ENCODE measurements at regions not wholly inside any gene's neighbourhood (a gene's known extent, or its start where the extent isn't known, plus 50 kb on each side); places are given as distances from the start of the nearest gene placed in this dataset.
"Not testable (repeated sequence)": the region's sequence is repeated elsewhere in the genome, so short reads cannot be mapped to it uniquely, and the experiment has no call there.

DNA sequence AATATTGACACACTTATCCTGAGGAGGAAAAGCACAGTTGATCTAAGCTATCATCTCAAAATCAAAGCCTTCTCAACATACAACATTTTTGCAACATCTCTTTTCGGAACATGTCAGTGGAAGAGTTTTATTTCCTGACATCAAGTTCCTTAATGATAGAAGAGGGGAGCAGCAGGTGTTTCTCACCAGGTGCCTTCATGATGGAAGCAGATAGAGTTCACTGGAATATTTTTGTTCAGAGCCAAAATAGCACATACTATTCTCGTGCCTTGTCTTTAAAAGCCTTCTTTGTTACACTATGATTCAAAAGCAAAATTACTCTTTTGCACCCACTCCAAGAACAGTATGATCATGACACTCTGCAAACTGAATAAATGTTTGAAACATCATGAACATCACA lies 176.9 kb upstream of the CCNG1 start:
- Histone ChIP-seq H2AFZ (ENCODE audit: low read length) (no peak overlapping the region), H3K4me2 (ENCODE audit: low read length) (no peak overlapping the region), H3K79me2 (ENCODE audit: insufficient read depth, low read length) (no peaks in the 10 kb centered on the region), H3K27ac (ENCODE audit: low read depth, low read length, poor library complexity, severe bottlenecking) (no peak overlapping the region), H3K4me3 (ENCODE audit: low read depth, low read length, poor library complexity, severe bottlenecking) (no peak overlapping the region), H3K9ac (ENCODE audit: low read length) (no peak overlapping the region), H3F3A (ENCODE audit: insufficient read depth, low read length) (no peaks in the 10 kb centered on the region), H3K27me3 (ENCODE audit: insufficient read depth, low read length) (no peaks in the 10 kb centered on the region), H3K4me1 (ENCODE audit: insufficient read depth, low read length, severe bottlenecking) (no peaks in the 10 kb centered on the region), H4K20me1 (ENCODE audit: insufficient read depth, low read length) (no peaks in the 10 kb centered on the region), H3K9me2 (ENCODE audit: low read depth, low read length) (no peaks in the 10 kb centered on the region), H3K36me3 (ENCODE audit: insufficient read depth, low read length) (no peaks in the 10 kb centered on the region), H3K9me3 (ENCODE audit: low read length) (no peaks in the 10 kb centered on the region)
- TF ChIP-seq, protein P1, sequence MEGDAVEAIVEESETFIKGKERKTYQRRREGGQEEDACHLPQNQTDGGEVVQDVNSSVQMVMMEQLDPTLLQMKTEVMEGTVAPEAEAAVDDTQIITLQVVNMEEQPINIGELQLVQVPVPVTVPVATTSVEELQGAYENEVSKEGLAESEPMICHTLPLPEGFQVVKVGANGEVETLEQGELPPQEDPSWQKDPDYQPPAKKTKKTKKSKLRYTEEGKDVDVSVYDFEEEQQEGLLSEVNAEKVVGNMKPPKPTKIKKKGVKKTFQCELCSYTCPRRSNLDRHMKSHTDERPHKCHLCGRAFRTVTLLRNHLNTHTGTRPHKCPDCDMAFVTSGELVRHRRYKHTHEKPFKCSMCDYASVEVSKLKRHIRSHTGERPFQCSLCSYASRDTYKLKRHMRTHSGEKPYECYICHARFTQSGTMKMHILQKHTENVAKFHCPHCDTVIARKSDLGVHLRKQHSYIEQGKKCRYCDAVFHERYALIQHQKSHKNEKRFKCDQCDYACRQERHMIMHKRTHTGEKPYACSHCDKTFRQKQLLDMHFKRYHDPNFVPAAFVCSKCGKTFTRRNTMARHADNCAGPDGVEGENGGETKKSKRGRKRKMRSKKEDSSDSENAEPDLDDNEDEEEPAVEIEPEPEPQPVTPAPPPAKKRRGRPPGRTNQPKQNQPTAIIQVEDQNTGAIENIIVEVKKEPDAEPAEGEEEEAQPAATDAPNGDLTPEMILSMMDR (IDR thresholded peaks at IDR 0.05; ENCODE audit: low read length), result no peak
- no peak for TF ChIP-seq EZH2 (IDR thresholded peaks at IDR 0.05; ENCODE audit: borderline replicate concordance, low read length)

DNA sequence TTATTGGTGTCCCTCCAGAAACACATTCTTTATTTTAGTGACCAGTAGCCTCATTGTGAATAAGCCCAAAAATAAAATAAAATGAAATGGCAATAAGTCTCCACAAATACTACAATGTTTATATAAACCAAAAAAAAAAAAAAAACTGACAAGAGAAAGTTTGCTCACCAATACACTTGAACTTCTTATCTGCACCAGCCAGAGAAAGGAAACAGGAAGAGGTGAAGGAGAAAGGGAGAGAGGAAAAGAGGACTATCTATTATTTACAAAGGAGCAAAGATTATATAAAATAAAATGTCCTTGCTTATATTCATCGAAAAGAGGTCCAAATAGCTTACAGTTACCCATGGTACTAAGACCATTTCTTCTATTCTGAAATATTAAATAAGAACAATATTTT lies 176.4 kb upstream of the CCNG1 start:
- no peak overlapping the region for H3K4me3 ChIP-seq (ENCODE audit: low read depth, low read length, poor library complexity, severe bottlenecking)
- no peak overlapping the region for H3K27ac ChIP-seq (ENCODE audit: low read depth, low read length, poor library complexity, severe bottlenecking)
- H3K4me2 ChIP-seq (ENCODE audit: low read length), result no peak overlapping the region
- H3K9me2 ChIP-seq (ENCODE audit: low read depth, low read length), result no peaks in the 10 kb centered on the region
- no peak overlapping the region for H3K9ac ChIP-seq (ENCODE audit: low read length)
- no peaks in the 10 kb centered on the region for H3K9me3 ChIP-seq (ENCODE audit: low read length)
- H4K20me1 ChIP-seq (ENCODE audit: insufficient read depth, low read length), result no peaks in the 10 kb centered on the region
- no peaks in the 10 kb centered on the region for H3K4me1 ChIP-seq (ENCODE audit: insufficient read depth, low read length, severe bottlenecking)
- TF ChIP-seq EZH2 (IDR thresholded peaks at IDR 0.05; ENCODE audit: borderline replicate concordance, low read length), result no peak
- no peaks in the 10 kb centered on the region for H3K79me2 ChIP-seq (ENCODE audit: insufficient read depth, low read length)
- H3K36me3 ChIP-seq (ENCODE audit: insufficient read depth, low read length), result no peaks in the 10 kb centered on the region
- H3F3A ChIP-seq (ENCODE audit: insufficient read depth, low read length), result no peaks in the 10 kb centered on the region
- no peaks in the 10 kb centered on the region for H3K27me3 ChIP-seq (ENCODE audit: insufficient read depth, low read length)
- H2AFZ ChIP-seq (ENCODE audit: low read length), result no peak overlapping the region

DNA sequence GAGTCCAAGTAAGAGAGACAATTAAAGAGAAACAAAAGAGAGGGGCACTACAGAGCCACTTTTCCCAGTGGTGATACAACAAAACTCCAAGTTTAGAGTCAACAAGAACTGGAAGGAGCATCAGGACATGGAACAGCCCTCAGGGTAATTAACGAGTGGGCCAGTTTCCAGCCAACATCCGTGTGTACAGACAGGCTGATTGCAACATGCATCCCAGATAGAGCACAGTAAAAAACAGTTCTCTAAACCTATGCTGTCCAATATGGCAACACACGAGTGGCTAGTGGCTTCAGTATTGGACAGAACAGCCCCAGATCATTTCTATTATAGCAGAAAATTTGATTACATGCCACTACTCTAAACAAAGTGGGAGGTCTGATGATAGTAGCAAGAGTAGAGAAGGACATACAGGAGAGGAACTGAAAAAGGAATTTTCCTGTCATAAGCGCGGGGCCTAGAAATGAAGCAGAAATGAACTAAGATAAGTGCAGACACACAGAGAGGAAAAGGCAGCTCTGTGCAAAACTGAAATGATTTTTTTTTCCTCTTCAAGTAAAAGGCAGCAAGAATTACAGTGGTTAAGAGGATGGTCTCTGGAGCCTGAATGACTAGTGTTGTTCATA lies 175.6 kb upstream of the CCNG1 start:
- Histone ChIP-seq H3K79me2 (ENCODE audit: insufficient read depth, low read length) (no peaks in the 10 kb centered on the region), H3K36me3 (ENCODE audit: insufficient read depth, low read length) (no peaks in the 10 kb centered on the region), H3K9me3 (ENCODE audit: low read length) (no peaks in the 10 kb centered on the region), H3K27me3 (ENCODE audit: insufficient read depth, low read length) (no peaks in the 10 kb centered on the region), H4K20me1 (ENCODE audit: insufficient read depth, low read length) (no peaks in the 10 kb centered on the region), H3K4me1 (ENCODE audit: insufficient read depth, low read length, severe bottlenecking) (no peaks in the 10 kb centered on the region), H3K9me2 (ENCODE audit: low read depth, low read length) (no peaks in the 10 kb centered on the region), H3K4me3 (ENCODE audit: low read depth, low read length, poor library complexity, severe bottlenecking) (no peak overlapping the region), H2AFZ (ENCODE audit: low read length) (no peak overlapping the region), H3F3A (ENCODE audit: insufficient read depth, low read length) (no peaks in the 10 kb centered on the region), H3K27ac (ENCODE audit: low read depth, low read length, poor library complexity, severe bottlenecking) (no peak overlapping the region), H3K9ac (ENCODE audit: low read length) (no peak overlapping the region), H3K4me2 (ENCODE audit: low read length) (no peak overlapping the region)
- TF ChIP-seq EZH2 (IDR thresholded peaks at IDR 0.05; ENCODE audit: borderline replicate concordance, low read length), result no peak
- TF ChIP-seq, protein P1 (IDR thresholded peaks at IDR 0.05; ENCODE audit: low read length), result no peak

DNA sequence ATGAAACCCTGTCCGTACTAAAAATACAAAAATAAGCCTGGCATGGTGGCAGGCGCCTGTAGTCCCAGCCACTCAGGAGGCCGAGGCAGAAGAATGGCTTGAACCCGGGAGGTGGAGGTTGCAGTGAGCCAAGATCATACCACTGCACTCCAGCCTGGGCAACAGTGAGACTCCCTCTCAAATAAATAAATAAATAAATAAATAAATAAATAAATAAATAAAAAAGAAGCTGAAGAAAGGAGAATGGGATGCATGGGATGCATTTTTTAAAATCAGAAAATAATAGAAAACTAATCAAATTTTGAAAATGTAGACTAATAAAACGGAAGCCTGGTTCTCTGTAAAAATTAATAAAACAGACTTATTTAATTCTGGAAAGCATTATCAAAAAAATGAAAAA lies 171.1 kb upstream of the CCNG1 start:
- not testable (repeated sequence) for H3K9me3 ChIP-seq (ENCODE audit: low read length); H3F3A ChIP-seq (ENCODE audit: insufficient read depth, low read length); H3K9me2 ChIP-seq (ENCODE audit: low read depth, low read length); H4K20me1 ChIP-seq (ENCODE audit: insufficient read depth, low read length); H3K79me2 ChIP-seq (ENCODE audit: insufficient read depth, low read length); H3K27ac ChIP-seq (ENCODE audit: low read depth, low read length, poor library complexity, severe bottlenecking); H3K36me3 ChIP-seq (ENCODE audit: insufficient read depth, low read length); H3K27me3 ChIP-seq (ENCODE audit: insufficient read depth, low read length); H3K4me1 ChIP-seq (ENCODE audit: insufficient read depth, low read length, severe bottlenecking); H3K9ac ChIP-seq (ENCODE audit: low read length); H3K4me2 ChIP-seq (ENCODE audit: low read length); H3K4me3 ChIP-seq (ENCODE audit: low read depth, low read length, poor library complexity, severe bottlenecking); H2AFZ ChIP-seq (ENCODE audit: low read length)

Data from OCI-LY1 (cell line).